ENCODE measurements at regions not wholly inside any gene's neighbourhood (a gene's known extent, or its start where the extent isn't known, plus 50 kb on each side); places are given as distances from the start of the nearest gene placed in this dataset.

- H3K4me3 ChIP-seq (replicated peaks in 1 of 3), result no peak overlapping the region
- peaks cover 22 to 27% of the 10 kb centered on the region in 2 donors for H3K4me1 ChIP-seq
- DNase-seq, result no peak
- no peak overlapping the region for H3K27ac ChIP-seq
- WGBS, 2 donors, result 67 to 78% methylated on average over 3 of the region's 3 CpGs
- TF ChIP-seq POLR2A (IDR thresholded peaks at IDR 0.05), result no peak
- no peak for TF ChIP-seq CTCF (IDR thresholded peaks at IDR 0.05)
- intact Hi-C loops (cut with DNase I), result no loop called here
- no peaks in the 10 kb centered on the region for H3K27me3 ChIP-seq
- no peaks in the 10 kb centered on the region for H3K36me3 ChIP-seq
- H3K9me3 ChIP-seq, result no peaks in the 10 kb centered on the region
These were observed 468.2 kb downstream of the MIAT start for GRCh38 chr22:27125539-27125938.

GRCh38 chr22:27127911-27128310 is 470.5 kb downstream of the MIAT start:
- no peaks in the 10 kb centered on the region for H3K36me3 ChIP-seq
- TF ChIP-seq POLR2A (IDR thresholded peaks at IDR 0.05), result no peak
- no peak for TF ChIP-seq CTCF (IDR thresholded peaks at IDR 0.05)
- DNase-seq, result peak in 1 of 2 donors; percentile 31
- H3K27ac ChIP-seq, result peak overlapping the region; percentile 55 to 76 (median 60)
- H3K4me1 ChIP-seq, result peaks cover 22 to 28% of the 10 kb centered on the region in 2 donors
- H3K9me3 ChIP-seq, result no peaks in the 10 kb centered on the region
- WGBS, 2 donors, result 33 to 51% methylated on average over 5 of the region's 5 CpGs
- no peak overlapping the region for H3K4me3 ChIP-seq (replicated peaks in 1 of 3)
- intact Hi-C loops (cut with DNase I), result no loop called here
- no peaks in the 10 kb centered on the region for H3K27me3 ChIP-seq

GRCh38 chr22:27128461-27129085 is 471.2 kb downstream of the MIAT start:
- Histone ChIP-seq H3K9me3 (no peaks in the 10 kb centered on the region), H3K4me1 (peaks cover 22 to 28% of the 10 kb centered on the region in 2 donors), H3K27ac (peak overlapping the region; percentile 55 to 76 (median 60)), H3K36me3 (no peaks in the 10 kb centered on the region), H3K4me3 (replicated peaks in 1 of 3) (no peak overlapping the region), H3K27me3 (no peaks in the 10 kb centered on the region)
- DNase-seq, result peak; percentile 77 to 81
- intact Hi-C loops (cut with DNase I), result no loop called here
- 27 to 32% methylated on average over 9 of the region's 9 CpGs for WGBS, 2 donors
- TF ChIP-seq CTCF (IDR thresholded peaks at IDR 0.05) (peak in 1 of 6 experiments; percentile 15), POLR2A (IDR thresholded peaks at IDR 0.05) (no peak)

GRCh38 chr22:27129266-27129665 is 471.9 kb downstream of the MIAT start:
- WGBS, 2 donors, result 85 to 87% methylated on average over 2 of the region's 2 CpGs
- Histone ChIP-seq H3K36me3 (no peaks in the 10 kb centered on the region), H3K27me3 (no peaks in the 10 kb centered on the region), H3K4me1 (peaks cover 22 to 28% of the 10 kb centered on the region in 2 donors), H3K9me3 (no peaks in the 10 kb centered on the region), H3K4me3 (replicated peaks in 1 of 3) (no peak overlapping the region), H3K27ac (peak overlapping the region; percentile 52 to 76 (median 60))
- no peak for DNase-seq
- no peak for TF ChIP-seq POLR2A (IDR thresholded peaks at IDR 0.05)
- no peak for TF ChIP-seq CTCF (IDR thresholded peaks at IDR 0.05)
- intact Hi-C loops (cut with DNase I), result no loop called here

- Histone ChIP-seq H3K36me3 (no peaks in the 10 kb centered on the region), H3K9me3 (no peaks in the 10 kb centered on the region), H3K27me3 (no peaks in the 10 kb centered on the region), H3K27ac (peak overlapping the region in 1 of 3 donors; percentile 76), H3K4me1 (peaks cover 22 to 28% of the 10 kb centered on the region in 2 donors), H3K4me3 (replicated peaks in 1 of 3) (no peak overlapping the region)
- intact Hi-C loops (cut with DNase I), result no loop called here
- WGBS, 2 donors, result 86 to 89% methylated on average over 4 of the region's 4 CpGs
- TF ChIP-seq POLR2A (IDR thresholded peaks at IDR 0.05), result no peak
- no peak for TF ChIP-seq CTCF (IDR thresholded peaks at IDR 0.05)
- no peak for DNase-seq
These were observed 473.5 kb downstream of the MIAT start for GRCh38 chr22:27130906-27131305.
